GM21576 (cell line): ENCODE measurements at regions not wholly inside any gene's neighbourhood (a gene's known extent, or its start where the extent isn't known, plus 50 kb on each side); places are given as distances from the start of the nearest gene placed in this dataset.
"Not testable (repeated sequence)": the region's sequence is repeated elsewhere in the genome, so short reads cannot be mapped to it uniquely, and the experiment has no call there.

ENCODE experiments used
- ATAC-seq: cut with Tn5 transposase; IDR thresholded peaks from one replicate; pipeline ENCODE4 v1.9.1; 2021; ENCODE audit warnings: mild to moderate bottlenecking, moderate library complexity; ENCODE audit not compliant: unreplicated experiment

GRCh38 chr10:131822013-131822691 is 78.7 kb upstream of the PPP2R2D start:
- no peak for ATAC-seq

- no peak for ATAC-seq
Observed at GRCh38 chr10:131822692-131823245, 78.0 kb upstream of the PPP2R2D start.

DNA sequence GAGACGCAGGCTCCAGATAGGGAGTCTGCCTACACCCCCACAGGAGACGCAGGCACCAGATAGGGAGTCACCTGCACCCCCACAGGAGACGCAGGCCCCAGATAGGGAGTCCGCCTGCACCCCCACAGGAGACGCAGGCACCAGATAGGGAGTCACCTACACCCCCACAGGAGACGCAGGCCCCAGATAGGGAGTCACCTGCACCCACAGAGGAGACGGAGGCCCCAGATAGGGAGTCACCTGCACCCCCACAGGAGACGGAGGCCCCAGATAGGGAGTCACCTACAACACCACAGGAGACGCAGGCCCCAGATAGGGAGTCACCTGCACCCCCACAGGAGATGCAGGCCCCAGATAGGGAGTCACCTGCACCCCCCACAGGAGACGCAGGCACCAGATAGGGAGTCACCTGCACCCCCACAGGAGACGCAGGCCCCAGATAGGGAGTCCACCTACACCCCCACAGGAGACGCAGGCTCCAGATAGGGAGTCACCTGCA is 77.2 kb upstream of the PPP2R2D start:
- not testable (repeated sequence) for ATAC-seq

- ATAC-seq: no peak
Observed at GRCh38 chr10:131824371-131825149, 76.2 kb upstream of the PPP2R2D start.

GRCh38 chr10:131825150-131825848 is 75.5 kb upstream of the PPP2R2D start:
- no peak for ATAC-seq

DNA sequence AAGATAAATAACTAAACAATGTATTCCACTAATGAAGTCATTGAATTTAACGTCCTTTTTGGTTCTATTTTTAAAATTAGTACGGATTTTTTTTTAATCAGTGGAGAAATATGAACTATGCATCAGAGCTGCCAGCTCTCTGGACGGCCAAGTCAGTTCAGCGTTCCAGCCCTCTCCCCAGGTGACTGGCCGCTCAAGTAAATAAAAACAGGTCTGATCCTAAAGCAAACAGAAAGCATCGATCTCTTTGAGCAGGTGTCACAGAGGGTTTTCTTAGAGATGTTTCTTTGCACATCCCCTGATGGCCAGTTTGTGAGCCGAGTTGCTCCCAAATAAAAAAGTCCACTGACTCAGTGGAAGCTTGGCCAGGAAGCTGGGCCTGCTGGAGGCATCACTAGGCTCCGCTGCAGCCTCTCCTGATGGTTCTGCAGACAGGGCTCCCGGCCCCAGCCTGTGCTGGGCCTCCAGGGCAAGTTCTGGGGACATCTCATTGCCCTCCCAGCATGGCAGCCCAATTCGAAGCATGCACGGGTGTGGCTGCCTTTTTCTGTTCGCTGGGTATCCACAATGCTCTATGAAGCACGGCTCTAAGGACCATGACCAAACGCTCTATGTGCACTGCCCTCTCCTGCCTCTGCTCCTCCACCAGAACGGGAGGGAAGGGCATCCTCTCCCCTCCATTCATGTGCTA is 74.7 kb upstream of the PPP2R2D start:
- no peak for ATAC-seq

- no peak for ATAC-seq
Observed at GRCh38 chr10:131829156-131829930, 71.5 kb upstream of the PPP2R2D start.

- no peak for ATAC-seq
Observed at GRCh38 chr10:131830446-131831130, 70.2 kb upstream of the PPP2R2D start.

- ATAC-seq: no peak
Observed at GRCh38 chr10:131831561-131831960, 69.2 kb upstream of the PPP2R2D start.

GRCh38 chr10:131832056-131832685 is 68.6 kb upstream of the PPP2R2D start:
- no peak for ATAC-seq

GRCh38 chr10:131833013-131833412 is 67.8 kb upstream of the PPP2R2D start:
- ATAC-seq: no peak

GRCh38 chr10:131833446-131834080 is 67.2 kb upstream of the PPP2R2D start:
- no peak for ATAC-seq

DNA sequence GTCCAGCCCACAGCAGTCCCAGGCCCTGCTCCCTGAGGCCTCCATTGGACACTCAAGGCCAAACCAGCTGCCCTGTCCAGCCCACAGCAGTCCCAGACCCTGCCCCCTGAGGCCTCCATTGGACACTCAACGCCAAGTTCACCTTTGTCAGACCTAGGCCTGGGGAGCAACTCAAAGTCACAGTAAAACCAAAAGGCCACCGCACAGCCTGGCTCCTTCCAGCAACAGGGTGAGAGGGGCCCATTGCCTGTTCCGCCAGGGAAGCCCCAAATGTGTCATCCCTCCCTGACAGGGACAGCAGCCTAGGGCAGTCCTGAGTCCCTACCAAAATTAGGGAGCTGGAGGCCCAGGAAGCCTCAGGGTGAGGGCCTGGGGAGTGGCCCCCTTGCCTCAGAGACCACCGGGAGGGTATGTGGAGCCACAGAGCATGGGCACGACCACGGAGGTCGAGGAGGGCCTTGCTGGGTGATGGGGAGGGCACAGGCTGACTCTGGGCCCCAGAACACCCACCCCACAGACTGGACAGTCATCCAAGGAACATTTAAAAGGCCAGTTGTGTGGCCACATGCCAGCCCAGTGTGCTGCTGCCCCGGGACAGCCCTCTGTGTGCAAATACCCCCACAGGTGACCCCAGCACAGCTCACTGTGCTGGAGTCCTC is 66.5 kb upstream of the PPP2R2D start:
- ATAC-seq: no peak

DNA sequence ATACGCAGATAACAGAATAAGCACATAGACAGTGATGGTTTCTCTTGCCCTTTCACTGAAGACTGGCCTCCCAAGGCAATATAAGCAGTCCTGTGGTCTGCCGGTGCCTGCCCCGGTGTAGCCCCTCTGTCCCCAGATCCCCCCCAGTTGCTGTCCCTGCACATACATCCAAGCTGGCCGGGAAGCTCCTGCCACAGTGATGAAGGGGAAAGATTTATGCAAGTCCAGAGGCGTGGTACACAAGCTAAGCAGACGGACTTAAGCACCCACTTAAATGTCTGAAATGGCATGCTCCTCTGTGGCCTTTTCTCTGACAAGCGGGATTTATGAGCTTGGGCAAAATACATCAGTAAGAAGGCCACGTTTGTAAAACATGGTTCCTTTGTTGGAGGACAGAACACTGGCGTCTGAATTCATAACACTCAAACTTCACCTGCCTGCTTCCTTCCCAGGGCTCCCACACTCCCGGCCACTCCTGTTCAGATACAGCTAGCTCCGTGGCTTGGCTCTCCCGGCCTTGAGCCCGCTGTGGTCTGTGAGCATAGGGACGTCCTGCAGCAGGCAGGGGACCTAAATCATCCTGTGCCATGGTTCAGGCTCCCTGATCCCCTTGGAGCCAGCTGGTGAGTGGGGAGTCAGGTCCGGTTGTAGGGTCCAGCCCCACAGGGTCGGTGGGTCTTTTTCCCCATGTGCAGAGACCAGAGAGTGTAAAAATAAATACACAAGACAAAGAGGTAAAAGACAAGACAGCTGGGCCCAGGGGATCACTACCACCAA is 61.7 kb upstream of the PPP2R2D start:
- ATAC-seq: no peak

GRCh38 chr10:131839880-131840787 is 60.7 kb upstream of the PPP2R2D start:
- not testable (repeated sequence) for ATAC-seq

DNA sequence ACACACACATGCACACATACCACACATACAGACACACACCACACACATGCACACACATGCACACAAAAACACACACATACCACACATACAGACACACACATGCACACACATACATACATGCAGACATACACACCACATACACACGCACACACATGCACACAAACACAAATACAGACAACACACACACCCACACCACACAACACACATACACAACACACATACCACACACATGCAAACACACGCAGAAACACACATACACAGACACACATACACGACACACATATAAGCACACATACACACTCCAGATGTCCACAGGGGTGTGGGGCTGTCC is 60.1 kb upstream of the PPP2R2D start:
- ATAC-seq: no peak
